CD4-positive, alpha-beta T cell treated with Interleukin-12 subunit alpha and Interleukin-12 subunit beta, for 1 hour (primary cell): ENCODE measurements at regions not wholly inside any gene's neighbourhood (a gene's known extent, or its start where the extent isn't known, plus 50 kb on each side); places are given as distances from the start of the nearest gene placed in this dataset.

Source experiments
- DNase-seq: peaks from one replicate; pipeline ENCODE4 v3.0.0-alpha.2; 2020

GRCh38 chr2:239700686-239701345, 300.0 kb upstream of the HDAC4 start:
- no peak for DNase-seq

- no peak for DNase-seq
Measured at GRCh38 chr2:239697399-239698164, 296.8 kb upstream of the HDAC4 start.

- no peak for DNase-seq
Measured at GRCh38 chr2:239696559-239697207, 295.9 kb upstream of the HDAC4 start.

DNA sequence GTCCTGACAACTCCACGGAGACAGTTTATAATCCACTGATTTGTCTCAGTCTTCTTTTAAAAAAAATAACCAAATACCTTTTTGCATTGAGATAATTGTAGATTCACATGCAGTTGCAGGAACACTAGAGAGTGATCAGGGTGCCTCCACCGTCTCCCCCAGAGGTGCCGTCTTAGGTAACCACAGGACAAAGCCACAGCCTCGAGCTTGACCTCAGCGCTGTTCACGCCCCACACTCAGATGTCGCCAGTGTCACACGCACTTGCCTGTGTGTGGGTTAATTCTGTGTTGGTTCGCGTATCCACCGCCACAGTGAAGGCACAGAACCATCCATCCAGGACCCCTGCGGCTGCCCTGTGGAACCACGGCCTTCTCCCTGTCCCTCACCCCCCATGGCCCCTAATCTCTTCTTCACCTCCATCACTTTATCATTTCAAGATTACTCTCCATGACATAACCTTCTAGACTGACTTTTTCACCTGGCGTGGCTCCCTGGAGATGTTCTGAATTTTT, 295.0 kb upstream of the HDAC4 start:
- DNase-seq, result no peak

GRCh38 chr2:239695106-239695727, 294.4 kb upstream of the HDAC4 start:
- no peak for DNase-seq

- no peak for DNase-seq
Measured at GRCh38 chr2:239694487-239694886, 293.7 kb upstream of the HDAC4 start.

DNA sequence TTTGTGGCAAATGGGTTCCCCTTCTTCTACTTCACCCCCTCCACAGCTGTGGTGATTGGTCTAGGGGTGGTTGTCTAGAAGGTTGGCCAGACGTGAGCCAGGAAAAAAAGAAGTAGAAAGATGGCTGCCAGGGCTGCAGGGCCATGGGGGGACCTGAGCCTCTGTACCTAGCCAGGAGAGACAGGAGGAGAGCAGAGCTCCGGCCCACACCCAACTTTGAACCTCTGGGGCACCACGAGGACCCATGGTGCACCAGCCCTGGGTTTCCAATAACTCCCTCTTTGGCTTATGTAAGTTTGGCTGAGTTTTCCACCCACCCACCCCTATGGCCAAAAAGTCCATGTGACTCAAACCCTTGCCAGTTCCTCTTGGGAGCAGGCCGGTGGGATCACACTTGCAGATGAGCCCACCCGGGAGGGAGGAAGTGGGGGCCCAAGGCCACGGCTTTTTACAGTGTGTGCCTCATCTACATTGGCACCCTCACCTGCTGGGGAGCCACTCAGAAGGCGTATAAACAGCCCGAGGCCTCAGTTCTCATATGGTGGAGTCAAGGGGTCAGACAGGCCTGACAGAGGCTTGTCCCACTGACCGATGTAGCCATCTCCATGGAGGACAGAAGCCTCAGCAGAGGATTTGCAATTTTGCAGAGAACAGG, 293.1 kb upstream of the HDAC4 start:
- DNase-seq, result no peak

DNA sequence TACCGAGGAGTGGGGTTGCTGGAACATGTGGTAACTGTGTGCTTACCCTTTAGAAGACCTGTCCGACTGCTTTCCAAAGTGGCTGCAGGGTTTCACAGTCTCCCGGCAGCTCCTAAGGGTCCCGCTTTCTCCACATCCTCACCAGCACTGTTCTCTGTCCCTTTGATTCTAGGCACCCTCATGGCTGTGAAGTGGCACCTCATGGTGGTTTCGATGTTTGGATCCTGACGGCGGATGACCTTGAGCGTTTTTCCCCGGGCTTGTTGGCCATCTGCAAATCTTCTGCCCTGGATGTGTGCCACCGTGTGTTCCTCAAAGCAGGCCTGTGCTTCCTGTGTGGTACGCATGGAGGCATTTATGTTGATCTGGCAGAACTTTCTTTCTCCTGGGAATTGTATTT, 292.5 kb upstream of the HDAC4 start:
- DNase-seq, result no peak

DNA sequence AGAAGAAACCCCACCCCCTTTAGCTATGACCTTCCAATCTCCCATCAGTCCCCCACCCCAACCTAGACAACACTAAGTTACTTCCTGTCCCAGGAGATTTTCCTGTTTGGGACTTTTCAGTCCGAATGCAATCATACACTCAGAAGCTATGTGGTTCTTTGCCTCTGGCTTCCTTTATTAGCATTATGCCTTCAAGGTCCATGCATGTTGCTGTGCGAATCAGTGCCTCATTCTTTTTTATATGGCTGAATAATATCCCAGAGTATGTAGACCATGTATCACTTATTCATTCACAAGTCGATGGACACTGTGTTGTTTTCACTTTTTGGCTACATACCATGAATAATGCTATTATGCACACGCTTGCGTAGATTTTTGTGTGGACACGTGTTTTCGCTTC, 292.1 kb upstream of the HDAC4 start:
- no peak for DNase-seq

DNA sequence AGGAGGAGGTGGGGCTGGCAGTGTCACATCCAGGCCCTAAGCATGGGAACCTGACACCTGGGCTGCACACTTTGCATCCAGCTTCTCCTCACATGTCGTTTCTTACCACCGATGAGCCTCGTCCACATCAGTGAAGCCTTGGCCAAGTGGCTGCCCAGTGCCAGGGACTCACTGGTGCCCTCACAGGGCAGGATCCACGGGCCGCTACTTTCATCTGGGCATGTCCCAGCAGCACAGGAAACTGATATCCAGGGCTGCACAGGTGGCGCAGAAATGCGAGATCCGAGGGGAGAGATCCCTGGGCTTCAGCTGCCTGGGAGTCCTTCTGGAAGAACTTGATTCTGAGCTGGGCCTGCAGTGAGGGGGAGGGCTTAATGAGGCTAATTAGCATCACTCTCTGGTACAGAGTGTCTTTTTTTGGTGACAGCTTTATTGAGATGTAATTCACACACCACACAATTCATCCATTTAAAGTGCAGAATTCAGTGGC, 291.6 kb upstream of the HDAC4 start:
- no peak for DNase-seq

DNA sequence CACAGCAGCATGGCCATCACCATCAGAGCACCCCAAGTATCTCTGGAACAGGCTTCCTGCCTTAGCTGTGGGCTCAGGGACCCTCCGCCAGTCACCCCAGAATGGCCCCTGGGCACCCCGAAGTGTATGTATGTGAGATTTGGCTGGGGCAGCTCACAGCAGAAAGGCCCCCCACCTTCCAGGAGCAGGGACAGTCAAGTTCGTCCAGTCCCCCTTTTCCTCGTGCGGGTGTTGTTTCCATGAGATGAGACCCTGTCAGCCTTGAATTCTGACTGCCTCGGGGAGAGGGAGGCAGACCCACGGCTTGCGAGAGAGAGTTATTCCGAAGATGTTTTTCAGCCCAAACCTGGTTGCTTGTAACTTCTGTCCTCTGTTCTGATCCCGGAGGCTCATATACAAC, 290.9 kb upstream of the HDAC4 start:
- DNase-seq, result no peak

DNA sequence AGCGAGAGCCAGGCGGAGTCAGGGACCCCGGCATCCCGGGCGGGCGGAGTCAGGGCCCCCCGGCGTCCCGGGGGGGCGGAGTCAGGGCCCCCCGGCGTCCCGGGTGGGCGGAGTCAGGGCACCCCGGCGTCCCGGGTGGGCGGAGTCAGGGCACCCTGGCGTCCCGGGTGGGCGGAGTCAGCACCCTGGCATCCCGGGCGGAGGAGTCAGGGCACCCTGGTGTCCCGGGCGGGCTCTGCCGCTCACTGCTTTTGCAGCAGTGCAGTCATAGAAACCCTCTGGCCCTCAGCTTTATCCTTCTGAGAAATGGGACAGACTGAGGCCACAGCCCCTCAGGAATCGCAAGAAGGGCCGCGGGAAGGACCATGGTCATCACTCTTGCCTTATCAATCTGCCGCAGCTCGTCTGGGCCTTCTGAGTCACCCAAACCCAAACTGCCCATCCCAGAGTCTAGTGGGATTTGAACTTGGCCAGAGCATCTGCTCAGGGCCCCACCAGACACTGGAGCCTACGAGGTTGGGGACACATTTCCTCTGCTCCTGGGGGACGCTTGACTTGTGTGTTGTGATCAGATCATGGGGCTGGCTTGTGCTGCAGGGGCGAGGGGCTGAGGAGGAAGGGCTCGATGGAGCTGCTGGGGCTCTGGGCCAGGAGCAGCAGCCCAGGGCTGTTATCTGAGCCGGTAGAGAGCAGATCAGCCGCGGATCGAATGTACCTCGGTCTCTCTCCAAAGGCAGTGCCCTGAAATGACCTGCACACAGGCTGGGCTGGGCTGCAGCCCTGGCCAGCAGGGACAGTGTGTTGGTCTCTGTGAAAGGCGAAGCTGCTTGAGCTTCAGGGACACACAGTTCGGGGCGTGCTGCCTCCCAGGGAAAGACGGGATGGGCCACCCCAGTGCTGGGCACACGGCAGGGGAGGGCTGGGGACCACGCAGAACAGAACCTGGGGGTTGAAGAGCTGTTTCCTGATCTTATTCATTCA, 290.1 kb upstream of the HDAC4 start:
- no peak for DNase-seq

DNA sequence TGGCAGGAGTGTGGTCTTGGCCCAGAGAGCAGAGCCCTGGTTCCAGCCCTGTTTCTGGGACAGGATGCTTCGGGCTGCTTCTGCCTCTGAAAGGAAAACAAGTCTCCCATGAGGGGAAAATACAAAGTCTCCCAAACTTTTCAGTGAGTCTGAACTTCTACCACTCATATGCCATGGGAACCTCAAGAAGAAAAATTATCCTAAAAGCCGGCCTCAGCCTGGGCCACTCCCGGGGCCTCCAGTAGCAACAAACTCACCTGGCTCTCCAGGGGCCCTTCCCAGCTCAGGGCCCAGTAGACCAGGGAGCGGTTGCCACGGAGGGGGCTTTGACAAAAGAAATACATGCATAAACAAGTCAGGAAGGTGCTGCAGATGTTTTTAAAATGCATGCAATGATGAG, 289.2 kb upstream of the HDAC4 start:
- no peak for DNase-seq

DNA sequence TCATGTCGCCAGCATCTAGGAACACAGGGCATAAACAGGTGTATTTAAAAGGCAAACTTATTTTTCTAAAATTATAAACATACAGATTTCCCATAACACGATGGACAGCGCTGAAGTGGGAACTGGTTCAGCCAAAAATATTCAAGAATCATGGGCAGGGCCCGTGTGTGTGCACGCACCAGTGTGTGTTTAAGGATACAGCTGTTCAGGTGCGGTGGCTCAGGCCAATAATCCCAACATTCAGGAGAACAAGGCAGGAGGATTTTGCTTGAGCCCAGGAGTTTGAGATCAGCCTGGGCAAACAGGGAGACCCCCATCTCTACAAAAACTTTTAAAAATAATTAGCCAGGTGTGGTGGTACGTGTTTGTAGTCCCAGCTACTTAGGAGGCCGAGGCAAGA, 288.6 kb upstream of the HDAC4 start:
- DNase-seq, result no peak

GRCh38 chr2:239688840-239689239, 288.0 kb upstream of the HDAC4 start:
- DNase-seq, result no peak

- DNase-seq, result no peak
Measured at GRCh38 chr2:239688122-239688681, 287.4 kb upstream of the HDAC4 start.

- DNase-seq, result no peak
Measured at GRCh38 chr2:239687441-239687840, 286.6 kb upstream of the HDAC4 start.

- DNase-seq, result no peak
Measured at GRCh38 chr2:239685965-239686364, 285.1 kb upstream of the HDAC4 start.

DNA sequence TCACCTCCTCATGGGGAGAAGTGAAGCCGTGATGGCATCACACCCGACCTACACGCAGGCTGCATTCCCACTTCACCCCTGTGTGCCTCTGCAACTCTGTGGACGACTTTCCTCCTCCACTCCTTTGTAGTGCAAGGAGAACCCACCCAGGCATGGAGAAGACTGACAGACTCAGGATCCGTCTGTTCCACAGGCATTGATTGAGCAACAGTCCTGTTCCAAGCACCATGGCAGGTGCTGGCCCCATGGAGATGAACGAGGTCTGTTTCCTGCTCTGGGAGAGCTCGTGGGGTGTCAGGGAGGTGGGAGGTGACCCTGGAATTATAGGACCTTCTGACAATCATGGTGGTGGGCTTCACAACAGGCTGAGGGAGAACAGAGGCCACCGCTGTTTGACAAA, 284.7 kb upstream of the HDAC4 start:
- no peak for DNase-seq

DNA sequence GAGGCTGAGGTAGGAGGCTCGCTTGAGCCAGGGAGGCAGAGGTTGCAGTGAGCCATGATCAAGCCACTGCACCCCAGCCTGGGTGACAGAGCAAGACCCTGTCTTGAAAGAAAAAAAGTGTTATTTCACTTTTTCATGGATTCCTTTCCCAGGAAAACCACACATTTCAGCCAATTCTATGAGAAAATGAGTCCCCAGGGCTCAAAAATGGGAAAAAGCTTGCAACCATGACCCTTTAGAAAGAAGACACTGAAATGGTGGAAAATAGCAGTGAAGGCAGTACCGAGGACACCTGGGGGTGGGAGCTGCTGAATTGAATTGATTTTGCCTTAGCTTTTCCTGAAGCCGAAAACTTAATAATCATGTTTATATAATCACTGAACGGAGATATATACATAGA, 284.2 kb upstream of the HDAC4 start:
- no peak for DNase-seq

DNA sequence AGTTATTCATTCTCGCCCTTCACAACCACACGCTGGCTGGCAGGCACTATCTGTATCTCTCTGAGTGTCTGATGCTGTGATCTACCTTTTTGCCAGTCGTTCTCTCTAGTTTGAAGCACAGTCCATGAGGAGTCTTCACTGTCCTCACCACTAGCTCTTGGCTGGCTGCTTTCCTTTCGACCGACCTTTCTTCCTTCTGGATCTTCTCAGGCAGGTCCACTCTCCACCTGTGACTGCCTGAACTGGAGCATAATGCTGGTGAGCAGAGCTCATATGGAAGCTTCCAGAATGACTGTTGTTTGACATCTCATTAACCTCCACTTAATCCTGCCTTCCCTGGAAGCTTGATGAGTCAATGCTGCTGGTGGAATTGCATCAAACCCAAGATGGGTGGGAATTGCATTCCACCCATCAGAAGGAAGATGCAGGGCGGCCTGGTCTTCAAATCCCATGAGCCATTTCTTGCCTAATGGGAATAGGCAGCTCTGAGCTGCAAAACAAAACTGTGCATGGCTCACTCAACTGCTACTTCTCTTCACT, 283.5 kb upstream of the HDAC4 start:
- no peak for DNase-seq
